OCI-LY1 (cell line): ENCODE measurements at regions not wholly inside any gene's neighbourhood (a gene's known extent, or its start where the extent isn't known, plus 50 kb on each side); places are given as distances from the start of the nearest gene placed in this dataset.

ENCODE experiments used
- CTCF ChIP-seq: fragments of 200-600 bp; sonication (generic), shearing (Covaris generic); IDR thresholded peaks from 2 replicates; pipeline ENCODE4 v1.5.1; 2017; ENCODE audit warnings: mild to moderate bottlenecking, antibody characterized with exemption, low read length, moderate library complexity, mixed read lengths
- EZH2 ChIP-seq: fragments of 200-600 bp; sonication (generic), shearing (Covaris generic); IDR thresholded peaks from 2 replicates; pipeline ENCODE4 v1.8.0; 2017; ENCODE audit warnings: borderline replicate concordance, mixed run types, mild to moderate bottlenecking, antibody characterized with exemption, low read length, moderate library complexity, mixed read lengths

- TF ChIP-seq CTCF = no peak
- TF ChIP-seq EZH2 = no peak
Measured at GRCh38 chr2:176583607-176584006, 314.4 kb downstream of the MTX2 start.
